T-cell (primary cell): ENCODE measurements at regions not wholly inside any gene's neighbourhood (a gene's known extent, or its start where the extent isn't known, plus 50 kb on each side); places are given as distances from the start of the nearest gene placed in this dataset.
"Not testable (repeated sequence)": the region's sequence is repeated elsewhere in the genome, so short reads cannot be mapped to it uniquely, and the experiment has no call there.

ENCODE experiments used
- ATAC-seq, 4 experiments: fragments of 200-7000 bp in 3 of 4; fragments of 150-1000 bp in 1 of 4; cut with Tn5 transposase; replicated peaks in 1 of 4; 1 replicate in 3 of 4; 2 replicates in 1 of 4; pipeline ENCODE4 v1.10.0; 2021; ENCODE audit warnings: moderate library complexity in 3 of 4, mild to moderate bottlenecking in 2 of 4, moderate number of reproducible peaks in 1 of 4
- CTCF ChIA-PET, 2 donors: fragments of 300-600 bp; sonication (Branson Sonifier 250); formaldehyde crosslinking; loops; one replicate each; lab custom pipeline; 2022; ENCODE audit warnings: antibody characterized with exemption in 2 of 2; lab: Charles Lee
- POLR2A ChIA-PET, 2 donors: fragments of 300-600 bp; sonication (Branson Sonifier 250); formaldehyde crosslinking; loops; one replicate each; lab custom pipeline; 2022; ENCODE audit warnings: antibody characterized with exemption in 2 of 2; lab: Charles Lee
- DNase-seq, 35 experiments: peaks; one replicate each; pipeline versions ENCODE4 v3.0.0 to v3.0.0-alpha.2; 2013 to 2023
- H3K27ac ChIP-seq: one replicate; pipeline ENCODE4 v1.5.1; 2013; ENCODE audit warnings: low read length
- H3K27me3 ChIP-seq, 2 experiments: replicated peaks in 1 of 2; 1 replicate in 1 of 2; 2 replicates in 1 of 2; pipeline versions ENCODE4 v1.6.1 to v1.7.0; 2013; ENCODE audit warnings: low read length in 1 of 2, mixed read lengths in 1 of 2; ENCODE audit not compliant: control insufficient read depth in 2 of 2, insufficient read depth in 2 of 2; ENCODE audit errors: extremely low read depth in 1 of 2
- H3K36me3 ChIP-seq, 2 donors: 1 replicate in 1 of 2; 2 replicates in 1 of 2; pipeline versions ENCODE4 v1.6.1 to v1.7.0; 2013; ENCODE audit warnings: low read length in 1 of 2; ENCODE audit not compliant: control insufficient read depth in 2 of 2, insufficient read depth in 1 of 2; ENCODE audit errors: extremely low read depth in 1 of 2
- H3K4me1 ChIP-seq, 2 experiments: 1 replicate in 1 of 2; 2 replicates in 1 of 2; pipeline versions ENCODE4 v1.6.1 to v1.7.0; 2013; ENCODE audit warnings: low read length in 2 of 2, mixed read lengths in 1 of 2; ENCODE audit not compliant: insufficient read depth in 2 of 2, control insufficient read depth in 1 of 2; ENCODE audit errors: extremely low read depth in 1 of 2
- H3K4me3 ChIP-seq, 2 donors: 1 replicate in 1 of 2; 2 replicates in 1 of 2; pipeline versions ENCODE4 v1.5.1 to v1.7.0; 2013; ENCODE audit warnings: mild to moderate bottlenecking in 2 of 2, low read length in 1 of 2, moderate library complexity in 1 of 2; ENCODE audit not compliant: control insufficient read depth in 1 of 2; ENCODE audit errors: extremely low read depth in 1 of 2
- H3K9me3 ChIP-seq: 2 replicates; pipeline ENCODE4 v1.7.0; 2013
- H3K27ac Mint-ChIP-seq, 2 donors: one replicate each; pipeline ENCODE4 v1.8.0; 2020 to 2021; ENCODE audit warnings: mild to moderate bottlenecking in 2 of 2, mixed read lengths in 2 of 2
- H3K27me3 Mint-ChIP-seq, 2 donors: one replicate each; pipeline ENCODE4 v1.8.0; 2021 to 2022; ENCODE audit warnings: mixed read lengths in 2 of 2
- H3K36me3 Mint-ChIP-seq: one replicate; pipeline ENCODE4 v1.8.0; 2021; ENCODE audit warnings: mixed read lengths
- H3K4me1 Mint-ChIP-seq, 3 donors: one replicate each; pipeline ENCODE4 v1.8.0; 2020 to 2022; ENCODE audit warnings: mixed read lengths in 3 of 3, mild to moderate bottlenecking in 1 of 3
- H3K4me3 Mint-ChIP-seq, 3 donors: one replicate each; pipeline ENCODE4 v1.8.0; 2020 to 2022; ENCODE audit warnings: mild to moderate bottlenecking in 3 of 3, mixed read lengths in 3 of 3, moderate library complexity in 3 of 3
- H3K9me3 Mint-ChIP-seq, 3 donors: one replicate each; pipeline ENCODE4 v1.8.0; 2020 to 2022; ENCODE audit warnings: mixed read lengths in 3 of 3
- WGBS: methylation state at CpG from one replicate; pipeline ENCODE4 v1.1.5; 2013; ENCODE audit warnings: missing lambda C conversion rate; ENCODE audit not compliant: insufficient coverage; 5-methylcytosine and 5-hydroxymethylcytosine counted together

DNA sequence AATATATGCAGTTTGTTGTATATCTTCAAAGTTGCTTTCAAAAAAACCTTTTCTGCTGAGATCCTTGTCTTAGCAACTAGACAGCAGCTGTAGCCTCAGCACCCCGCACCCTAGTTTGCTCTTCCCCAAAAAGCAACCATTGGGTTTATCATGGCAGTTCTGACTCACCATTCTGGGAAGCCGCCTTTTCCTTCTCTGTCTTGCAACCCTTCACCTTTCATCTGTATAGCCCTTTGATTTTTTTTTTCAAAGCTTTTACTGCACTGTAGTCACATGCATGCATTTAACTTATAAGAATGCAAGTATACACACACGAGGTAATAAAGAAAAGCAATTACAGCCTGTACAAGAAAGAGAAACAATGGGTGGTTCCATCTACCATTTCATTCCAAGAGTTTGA, 65.1 kb upstream of the THBS1 start:
- Histone ChIP-seq H3K9me3 (no peaks in the 10 kb centered on the region), H3K4me1 (no peaks in the 10 kb centered on the region), H3K27ac (no peak overlapping the region), H3K27me3 (peaks cover 0 to 20% of the 10 kb centered on the region in 2 experiments), H3K36me3 (no peaks in the 10 kb centered on the region), H3K4me3 (no peak overlapping the region)
- Mint-ChIP-seq H3K27me3 (peaks cover 43 to 52% of the 10 kb centered on the region in 2 donors), H3K4me3 (no peak overlapping the region), H3K36me3 (peaks cover 3% of the 10 kb centered on the region), H3K27ac (no peak overlapping the region), H3K4me1 (no peaks in the 10 kb centered on the region), H3K9me3 (peaks cover 3 to 18% (median 7%) of the 10 kb centered on the region in 3 donors)
- CTCF ChIA-PET: no interaction called here
- DNase-seq (no peak), ATAC-seq (no peak)
- WGBS: 23% methylated on average over 1 of the region's 3 CpGs
- POLR2A ChIA-PET: no interaction called here

DNA sequence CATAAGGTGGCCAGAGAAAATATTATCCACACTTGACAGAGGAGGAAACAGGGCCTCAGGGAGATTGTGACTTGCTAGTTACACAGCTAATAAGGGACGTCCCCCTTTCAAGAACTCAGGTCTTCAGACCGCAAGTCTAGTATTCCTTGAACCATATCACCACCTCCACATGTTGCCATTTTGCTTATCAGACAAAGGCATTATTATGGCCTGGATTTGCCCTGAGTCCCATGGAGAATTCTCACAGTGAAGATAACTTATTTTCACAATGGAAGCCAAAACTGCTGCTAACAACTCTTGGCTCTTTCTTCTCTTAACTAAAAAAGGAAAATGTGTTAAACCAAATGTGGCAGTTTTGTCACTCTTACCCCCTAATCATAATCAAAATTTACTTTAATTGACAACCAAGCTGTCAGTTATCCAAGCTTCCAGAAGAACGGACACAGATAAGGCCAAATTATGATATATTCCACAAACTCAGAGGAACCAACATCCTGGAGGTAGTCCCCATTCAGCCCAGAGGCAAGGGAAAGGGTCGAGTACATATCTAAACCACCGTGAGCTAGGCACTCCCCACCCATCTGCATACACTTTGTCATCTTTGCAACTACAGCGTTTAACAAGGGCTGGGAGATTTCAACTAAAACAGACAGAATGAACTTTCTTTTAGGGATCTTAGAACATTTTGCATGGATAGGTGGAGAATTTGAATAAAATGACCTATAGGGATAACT, 63.6 kb upstream of the THBS1 start:
- H3K27ac Mint-ChIP-seq: no peak overlapping the region

DNA sequence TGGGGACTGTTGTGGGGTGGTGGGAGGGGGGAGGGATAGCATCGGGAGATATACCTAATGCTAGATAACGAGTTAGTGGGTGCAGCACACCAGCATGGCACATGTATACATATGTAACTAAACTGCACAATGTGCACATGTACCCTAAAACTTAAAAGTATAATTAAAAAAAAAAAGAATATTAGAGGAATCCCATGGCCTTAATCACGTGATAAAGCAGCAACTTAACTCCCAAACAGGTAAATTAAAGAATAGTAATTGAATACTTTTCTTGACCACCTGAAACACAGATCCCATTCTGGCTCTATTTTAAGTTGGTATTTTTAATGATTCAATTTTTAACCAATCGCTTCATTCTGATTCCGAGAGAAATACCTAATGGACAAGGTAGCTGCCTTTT, 56.9 kb upstream of the THBS1 start:
- H3K4me3 Mint-ChIP-seq, H3K9me3 ChIP-seq, H3K9me3 Mint-ChIP-seq, ATAC-seq, CTCF ChIA-PET, H3K36me3 Mint-ChIP-seq, H3K4me3 ChIP-seq, POLR2A ChIA-PET, H3K4me1 ChIP-seq, H3K27ac Mint-ChIP-seq, H3K27ac ChIP-seq, H3K27me3 ChIP-seq, H3K36me3 ChIP-seq, DNase-seq, H3K4me1 Mint-ChIP-seq: not testable (repeated sequence)
- WGBS: 100% methylated on average over 1 of the region's 5 CpGs
- H3K27me3 Mint-ChIP-seq: peaks cover 0 to 22% of the 10 kb centered on the region in 2 donors

More for the DNA sequence above, 63.6 kb upstream of the THBS1 start:
- Mint-ChIP-seq H3K4me1 (no peaks in the 10 kb centered on the region), H3K4me3 (no peak overlapping the region), H3K36me3 (peaks cover 3% of the 10 kb centered on the region), H3K9me3 (peaks cover 3 to 18% (median 7%) of the 10 kb centered on the region in 3 donors), H3K27me3 (peaks cover 39 to 48% of the 10 kb centered on the region in 2 donors)
- 83% methylated on average over 1 of the region's 6 CpGs for WGBS
- DNase-seq: no peak
- H3K4me3 ChIP-seq: no peak overlapping the region
- H3K36me3 ChIP-seq: no peaks in the 10 kb centered on the region
- ChIA-PET CTCF (no interaction called here), POLR2A (no interaction called here)
- no peaks in the 10 kb centered on the region for H3K9me3 ChIP-seq
- ATAC-seq: no peak
- H3K27ac ChIP-seq: no peak overlapping the region
- peaks cover 0 to 10% of the 10 kb centered on the region in 2 experiments for H3K27me3 ChIP-seq
- H3K4me1 ChIP-seq: no peaks in the 10 kb centered on the region

DNA sequence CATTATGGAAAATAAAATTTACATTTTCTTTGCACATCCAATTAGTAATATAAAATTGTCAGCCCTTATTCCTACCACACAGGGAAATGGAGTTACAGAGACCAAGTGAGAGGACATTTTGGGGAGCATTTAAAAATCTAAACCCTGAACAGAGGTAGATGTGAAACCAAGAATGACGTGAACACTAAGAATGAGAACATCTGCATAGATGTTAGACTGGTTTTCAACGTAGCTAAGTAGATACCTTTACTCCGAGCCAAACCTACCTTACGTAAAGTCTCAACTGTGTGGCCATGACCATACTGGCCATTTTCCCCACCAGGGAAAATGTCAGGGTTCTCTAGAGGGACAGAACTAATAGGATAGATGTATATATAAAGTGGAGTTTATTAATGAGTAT, 51.4 kb upstream of the THBS1 start:
- peaks cover 5 to 13% of the 10 kb centered on the region in 2 donors for H3K27me3 Mint-ChIP-seq
- peaks cover 0 to 3% (median 0%) of the 10 kb centered on the region in 3 donors for H3K9me3 Mint-ChIP-seq
- no CpG with 5 or more reads among the region's 4 CpGs for WGBS
- H3K9me3 ChIP-seq: no peaks in the 10 kb centered on the region
- H3K27me3 ChIP-seq: no peaks in the 10 kb centered on the region
- H3K4me3 Mint-ChIP-seq: no peak overlapping the region
- DNase-seq: no peak
- no peak overlapping the region for H3K27ac ChIP-seq
- POLR2A ChIA-PET: no interaction called here
- H3K4me1 ChIP-seq: no peaks in the 10 kb centered on the region
- no peak overlapping the region for H3K4me3 ChIP-seq
- no peaks in the 10 kb centered on the region for H3K36me3 ChIP-seq
- H3K36me3 Mint-ChIP-seq: no peaks in the 10 kb centered on the region
- no peaks in the 10 kb centered on the region for H3K4me1 Mint-ChIP-seq
- ATAC-seq: no peak
- CTCF ChIA-PET: interaction anchor here in 1 of 2 donors (0.6 kb wide), 1 partner anchor 195 kb away, joined by 3 read pairs; no protein-coding TSS in a partner anchor
- H3K27ac Mint-ChIP-seq: no peak overlapping the region

DNA sequence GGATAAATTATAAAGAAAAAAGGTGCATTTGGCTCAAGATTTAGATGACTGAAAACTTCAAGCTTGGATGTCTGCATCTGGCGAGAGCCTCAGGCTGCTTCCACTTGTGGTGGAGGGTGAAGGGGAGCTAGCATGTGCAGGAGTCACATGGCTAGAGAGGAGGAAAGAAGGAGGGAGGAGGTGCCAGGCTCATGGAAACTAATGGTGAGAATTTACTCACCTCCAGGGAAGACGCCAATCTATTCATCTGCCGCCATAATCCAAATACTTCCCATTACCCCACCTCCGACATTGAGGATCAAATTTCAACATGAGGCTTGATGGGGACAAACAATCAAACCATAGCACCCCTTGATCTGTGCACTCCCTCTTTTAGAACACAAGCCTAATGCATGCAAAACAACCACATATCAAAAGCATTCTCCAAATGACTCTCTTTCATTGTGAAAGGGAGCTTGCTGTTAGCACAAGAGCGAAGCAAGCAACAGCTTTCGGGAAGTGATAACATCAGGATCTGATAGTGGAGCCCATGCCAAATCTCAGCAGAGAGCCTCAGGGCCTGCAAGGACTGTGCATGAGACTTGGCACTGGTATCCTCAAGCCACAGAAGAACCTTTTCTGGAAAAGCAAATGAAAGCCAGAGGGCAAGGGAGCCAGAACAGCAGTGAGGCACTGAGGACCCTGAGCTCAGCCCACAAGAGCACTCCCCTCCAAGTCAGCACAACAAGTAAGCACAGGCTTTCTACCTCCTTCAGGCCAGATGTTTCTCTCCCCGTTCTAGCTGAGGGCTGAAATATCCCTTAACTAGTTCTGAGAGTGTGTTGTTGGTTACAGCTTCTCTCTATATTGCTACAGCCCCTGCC, 50.2 kb upstream of the THBS1 start:
- CTCF ChIA-PET: no interaction called here
- no peak for ATAC-seq
- H3K4me3 Mint-ChIP-seq: no peak overlapping the region
- H3K27ac Mint-ChIP-seq: no peak overlapping the region
- WGBS: 75% methylated on average over 5 of the region's 7 CpGs
- H3K27ac ChIP-seq: no peak overlapping the region
- H3K36me3 ChIP-seq: no peaks in the 10 kb centered on the region
- no peaks in the 10 kb centered on the region for H3K4me1 Mint-ChIP-seq
- H3K9me3 Mint-ChIP-seq: no peaks in the 10 kb centered on the region
- no peaks in the 10 kb centered on the region for H3K36me3 Mint-ChIP-seq
- peaks cover 7 to 10% of the 10 kb centered on the region in 2 donors for H3K27me3 Mint-ChIP-seq
- no peaks in the 10 kb centered on the region for H3K9me3 ChIP-seq
- no peak overlapping the region for H3K4me3 ChIP-seq
- H3K27me3 ChIP-seq: no peaks in the 10 kb centered on the region
- POLR2A ChIA-PET: interaction anchor here in 1 of 2 donors (0.7 kb wide), 1 partner anchor 25 kb away, joined by 3 read pairs; no protein-coding TSS in a partner anchor
- no peaks in the 10 kb centered on the region for H3K4me1 ChIP-seq
- no peak for DNase-seq
